ENCODE measurements at regions not wholly inside any gene's neighbourhood (a gene's known extent, or its start where the extent isn't known, plus 50 kb on each side); places are given as distances from the start of the nearest gene placed in this dataset.

DNA sequence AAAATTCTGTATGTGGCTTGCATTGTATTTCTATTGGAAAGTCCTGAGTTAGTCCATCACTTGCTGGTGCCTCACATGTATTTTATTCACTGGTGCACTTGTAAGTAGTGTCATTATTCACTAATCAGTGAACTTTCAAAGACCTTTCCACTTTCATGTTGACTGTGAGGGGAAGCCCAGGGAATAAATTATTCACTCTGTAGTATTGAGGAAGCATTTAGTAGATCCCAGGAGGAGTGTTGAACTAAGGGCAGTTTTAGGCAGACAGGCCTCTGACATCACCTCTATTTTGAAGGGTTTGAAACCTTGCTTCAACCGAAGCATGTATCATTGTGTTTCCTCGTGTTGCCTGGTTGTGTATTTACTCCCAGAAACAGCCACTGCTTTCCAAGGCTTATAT, 705.4 kb upstream of the RIOK2 start:
- Histone ChIP-seq H2AFZ (ENCODE audit: low read length) (no peak overlapping the region), H3K18ac (ENCODE audit: extremely low read depth, low read length) (no peak overlapping the region), H3K4ac (replicated peaks; ENCODE audit: insufficient read length, low read depth, low read length) (no peak overlapping the region), H2BK15ac (ENCODE audit: low read length) (no peak overlapping the region), H2BK5ac (ENCODE audit: low read depth, low read length) (no peak overlapping the region), H3K9ac (replicated peaks in 1 of 4; ENCODE audit: extremely low read depth in 1 of 4, low read depth in 3 of 4, low read length in 3 of 4) (no peak overlapping the region), H4K20me1 (replicated peaks in 1 of 2; ENCODE audit: control insufficient read depth in 1 of 2, insufficient read depth in 2 of 2, low read length in 2 of 2) (no peaks in the 10 kb centered on the region), H3K79me2 (ENCODE audit: control insufficient read depth in 1 of 2, insufficient read depth in 2 of 2, low read length in 2 of 2) (no peaks in the 10 kb centered on the region), H2AK5ac (ENCODE audit: low read depth, low read length) (no peak overlapping the region), H2BK20ac (ENCODE audit: low read length) (no peak overlapping the region), H3K56ac (replicated peaks; ENCODE audit: insufficient read length, low read depth, low read length) (no peak overlapping the region), H3K9me3 (ENCODE audit: insufficient read depth in 2 of 2, low read depth in 1 of 2, low read length in 1 of 2) (no peaks in the 10 kb centered on the region), H2BK120ac (replicated peaks; ENCODE audit: low read depth, low read length) (no peak overlapping the region), H3K23me2 (ENCODE audit: low read depth, low read length) (no peaks in the 10 kb centered on the region), H4K5ac (ENCODE audit: insufficient read length, low read depth, low read length) (no peak overlapping the region), H3K23ac (ENCODE audit: insufficient read length) (no peak overlapping the region), H3K14ac (ENCODE audit: insufficient read length) (no peak overlapping the region), H4K91ac (replicated peaks; ENCODE audit: insufficient read length, low read length) (no peak overlapping the region), H3K4me2 (ENCODE audit: insufficient read depth in 1 of 2, low read depth in 2 of 2, low read length in 2 of 2) (no peak overlapping the region), H3K27ac (ENCODE audit: low read depth, low read length) (no peak overlapping the region), H3K4me1 (replicated peaks in 1 of 4; ENCODE audit: control insufficient read depth in 3 of 4, insufficient read depth in 4 of 4, low read length in 3 of 4) (no peaks in the 10 kb centered on the region), H3K27me3 (replicated peaks in 1 of 4; ENCODE audit: control insufficient read depth in 3 of 4, extremely low read depth in 1 of 4, insufficient read depth in 3 of 4, low read length in 3 of 4) (no peaks in the 10 kb centered on the region), H4K8ac (ENCODE audit: extremely low read depth, insufficient read depth, low read length) (no peak overlapping the region), H3K79me1 (ENCODE audit: low read depth, low read length) (no peaks in the 10 kb centered on the region), H2BK12ac (ENCODE audit: low read depth, low read length) (no peak overlapping the region), H3K36me3 (ENCODE audit: control insufficient read depth in 2 of 4, insufficient read depth in 4 of 4, low read length in 3 of 4) (no peaks in the 10 kb centered on the region), H3K4me3 (ENCODE audit: extremely low read depth in 1 of 4, insufficient read depth in 2 of 4, low read depth in 3 of 4, low read length in 4 of 4) (no peak overlapping the region)
- WGBS, 2 experiments (ENCODE audit: extremely low coverage in 1 of 2, insufficient coverage in 1 of 2, insufficient read length in 1 of 2, insufficient replicate concordance in 2 of 2, low coverage in 1 of 2, low lambda C conversion rate in 2 of 2, missing lambda C conversion rate in 1 of 2): 98% methylated on average over 2 of the region's 2 CpGs; no CpG with 5 or more reads in 1 of the 2 experiments
- DNase-seq (ENCODE audit: low read depth in 1 of 2, low spot score in 2 of 2): no peak
- no peak for FAIRE-seq
- POLR2A ChIA-PET (ENCODE audit: partially characterized antibody): no interaction called here
- CTCF ChIA-PET (ENCODE audit: partially characterized antibody): no interaction called here
- TF ChIP-seq NRF1 (IDR thresholded peaks at IDR 0.05; ENCODE audit: low read depth, low read length): no peak
- no peak for TF ChIP-seq YY1 (IDR thresholded peaks at IDR 0.05; ENCODE audit: low read depth, low read length)
- TF ChIP-seq RXRA (IDR thresholded peaks at IDR 0.05; ENCODE audit: insufficient read depth, low read depth, low read length): no peak
- TF ChIP-seq JUND (IDR thresholded peaks at IDR 0.05; ENCODE audit: low read length): no peak
- TF ChIP-seq RAD21 (IDR thresholded peaks at IDR 0.05 in 1 of 2, conservative IDR thresholded peaks at IDR 0.05 in 1 of 2; ENCODE audit: low read depth in 2 of 2, low read length in 2 of 2): no peak
- no peak for TF ChIP-seq CTCF (IDR thresholded peaks at IDR 0.05; ENCODE audit: control extremely low read depth in 1 of 3, insufficient read depth in 1 of 3, low read depth in 1 of 3, low read length in 3 of 3)
- no peak for TF ChIP-seq EP300 (IDR thresholded peaks at IDR 0.05; ENCODE audit: borderline replicate concordance in 1 of 2, low read depth in 2 of 2, low read length in 2 of 2)
- TF ChIP-seq POLR2A (IDR thresholded peaks at IDR 0.05; ENCODE audit: control extremely low read depth in 1 of 2, low read depth in 2 of 2, low read length in 2 of 2): no peak
- TF ChIP-seq CTBP2 (IDR thresholded peaks at IDR 0.05; ENCODE audit: borderline replicate concordance, insufficient read depth, insufficient read length, low read length): no peak
- TF ChIP-seq, protein P1, sequence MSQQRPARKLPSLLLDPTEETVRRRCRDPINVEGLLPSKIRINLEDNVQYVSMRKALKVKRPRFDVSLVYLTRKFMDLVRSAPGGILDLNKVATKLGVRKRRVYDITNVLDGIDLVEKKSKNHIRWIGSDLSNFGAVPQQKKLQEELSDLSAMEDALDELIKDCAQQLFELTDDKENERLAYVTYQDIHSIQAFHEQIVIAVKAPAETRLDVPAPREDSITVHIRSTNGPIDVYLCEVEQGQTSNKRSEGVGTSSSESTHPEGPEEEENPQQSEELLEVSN (IDR thresholded peaks at IDR 0.05): no peak
- no peak for TF ChIP-seq TBP (IDR thresholded peaks at IDR 0.05; ENCODE audit: low read depth, low read length)
- TF ChIP-seq CEBPB (IDR thresholded peaks at IDR 0.05; ENCODE audit: low read depth, low read length): no peak

Measured in H1 (cell line).